HG03108 (cell line): ENCODE measurements at regions not wholly inside any gene's neighbourhood (a gene's known extent, or its start where the extent isn't known, plus 50 kb on each side); places are given as distances from the start of the nearest gene placed in this dataset.

ENCODE experiments used
- ATAC-seq: cut with Tn5 transposase; IDR thresholded peaks from one replicate; pipeline ENCODE4 v1.9.1; 2021; ENCODE audit warnings: moderate library complexity; ENCODE audit not compliant: unreplicated experiment

- no peak for ATAC-seq
Measured at GRCh38 chr2:157125685-157126084, 131.8 kb upstream of the GALNT5 start.

- no peak for ATAC-seq
Measured at GRCh38 chr2:157127249-157128012, 130.1 kb upstream of the GALNT5 start.

GRCh38 chr2:157143901-157144300 lies 113.6 kb upstream of the GALNT5 start:
- ATAC-seq, result no peak

- no peak for ATAC-seq
Measured at GRCh38 chr2:157149270-157149669, 108.2 kb upstream of the GALNT5 start.

GRCh38 chr2:157150747-157151146 lies 106.8 kb upstream of the GALNT5 start:
- peak; percentile 85 for ATAC-seq

- no peak for ATAC-seq
Measured at GRCh38 chr2:157152362-157152761, 105.1 kb upstream of the GALNT5 start.

GRCh38 chr2:157155992-157156391 lies 101.5 kb upstream of the GALNT5 start:
- no peak for ATAC-seq

GRCh38 chr2:157158111-157158510 lies 99.4 kb upstream of the GALNT5 start:
- no peak for ATAC-seq

GRCh38 chr2:157159221-157159934 lies 98.1 kb upstream of the GALNT5 start:
- ATAC-seq, result no peak

GRCh38 chr2:157160111-157160510 lies 97.4 kb upstream of the GALNT5 start:
- ATAC-seq, result no peak

- no peak for ATAC-seq
Measured at GRCh38 chr2:157164370-157164769, 93.1 kb upstream of the GALNT5 start.

GRCh38 chr2:157164891-157165290 lies 92.6 kb upstream of the GALNT5 start:
- no peak for ATAC-seq

- no peak for ATAC-seq
Measured at GRCh38 chr2:157168501-157168900, 89.0 kb upstream of the GALNT5 start.

GRCh38 chr2:157169889-157170288 lies 87.6 kb upstream of the GALNT5 start:
- ATAC-seq, result no peak

GRCh38 chr2:157170299-157170698 lies 87.2 kb upstream of the GALNT5 start:
- ATAC-seq, result no peak

- ATAC-seq, result no peak
Measured at GRCh38 chr2:157172239-157172638, 85.3 kb upstream of the GALNT5 start.

GRCh38 chr2:157172866-157173578 lies 84.5 kb upstream of the GALNT5 start:
- ATAC-seq, result no peak

- no peak for ATAC-seq
Measured at GRCh38 chr2:157173740-157174184, 83.7 kb upstream of the GALNT5 start.

- ATAC-seq, result no peak
Measured at GRCh38 chr2:157174321-157174720, 83.2 kb upstream of the GALNT5 start.

GRCh38 chr2:157176602-157177001 lies 80.9 kb upstream of the GALNT5 start:
- ATAC-seq, result no peak

- no peak for ATAC-seq
Measured at GRCh38 chr2:157178874-157179273, 78.6 kb upstream of the GALNT5 start.
